ENCODE measurements at regions not wholly inside any gene's neighbourhood (a gene's known extent, or its start where the extent isn't known, plus 50 kb on each side); places are given as distances from the start of the nearest gene placed in this dataset.

DNA sequence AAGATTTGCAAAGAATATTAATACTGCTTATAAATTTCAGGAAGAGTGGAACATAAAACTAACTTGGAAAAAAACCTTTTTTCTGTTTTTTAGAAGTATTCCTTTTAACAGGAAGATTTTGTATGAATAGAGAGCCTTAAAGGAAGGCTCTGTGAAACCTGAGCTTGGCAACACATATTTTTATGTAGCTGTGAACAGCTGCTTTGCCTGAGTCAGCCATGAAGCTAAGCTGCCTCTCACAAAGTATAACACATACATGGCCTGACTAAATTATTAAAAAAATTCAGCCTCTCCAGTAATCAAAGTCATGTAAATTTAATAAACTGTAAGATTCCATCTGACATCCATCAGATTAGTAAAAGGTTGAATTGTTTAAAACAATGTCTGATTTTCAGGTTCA, 547.5 kb downstream of the ELAVL2 start:
- dilution Hi-C loops (cut with HindIII; ENCODE audit: low sequenced_read_pairs, unreplicated experiment): no loop called here
- Histone ChIP-seq H3K4me1 (ENCODE audit: control insufficient read depth, insufficient read depth, low read length) (no peaks in the 10 kb centered on the region), H3K4me2 (ENCODE audit: low read depth, low read length) (no peak overlapping the region), H3K27ac (ENCODE audit: insufficient read depth, low read length) (no peak overlapping the region), H3K9ac (ENCODE audit: low read depth, low read length) (no peak overlapping the region), H2AK5ac (ENCODE audit: low read depth, low read length) (no peak overlapping the region), H3K56ac (ENCODE audit: extremely low read depth, insufficient read depth, low read length) (no peak overlapping the region), H3K23ac (ENCODE audit: low read depth, low read length) (no peak overlapping the region), H2BK120ac (ENCODE audit: low read depth, low read length) (no peak overlapping the region), H2AK9ac (replicated peaks; ENCODE audit: low read depth, low read length, poor library complexity) (no peak overlapping the region), H2BK5ac (ENCODE audit: low read depth, low read length, poor library complexity, severe bottlenecking) (no peak overlapping the region), H4K8ac (ENCODE audit: low read depth in 2 of 2, low read length in 2 of 2) (no peak overlapping the region), H3K9me1 (ENCODE audit: insufficient read depth, low read length) (no peaks in the 10 kb centered on the region), H3K36me3 (ENCODE audit: control insufficient read depth, insufficient read depth, low read length) (no peaks in the 10 kb centered on the region), H4K91ac (ENCODE audit: insufficient read depth, low read depth, low read length) (no peak overlapping the region), H3K18ac (ENCODE audit: low read depth, low read length) (no peak overlapping the region), H2BK15ac (ENCODE audit: low read depth, low read length) (no peak overlapping the region), H3K4me3 (ENCODE audit: insufficient read depth, low read depth, low read length) (no peak overlapping the region), H4K5ac (ENCODE audit: low read depth, low read length) (no peak overlapping the region), H2BK20ac (ENCODE audit: low read depth, low read length) (no peak overlapping the region), H3K79me1 (ENCODE audit: low read depth in 1 of 2, low read length in 2 of 2) (no peaks in the 10 kb centered on the region), H3K9me3 (ENCODE audit: control insufficient read depth, insufficient read depth, low read length) (no peaks in the 10 kb centered on the region; the same call in 1 of the 2 replicates), H4K20me1 (ENCODE audit: insufficient read depth, low read length) (no peaks in the 10 kb centered on the region), H3K4ac (ENCODE audit: low read depth, low read length) (no peak overlapping the region), H2AFZ (replicated peaks; ENCODE audit: low read length, poor library complexity) (no peak overlapping the region), H3K14ac (replicated peaks; ENCODE audit: low read depth, low read length) (no peak overlapping the region), H3K27me3 (ENCODE audit: control insufficient read depth, insufficient read depth, low read length) (no peaks in the 10 kb centered on the region)
- intact Hi-C loops (cut with micrococcal nuclease): no loop called here
- ChIA-PET POLR2A (ENCODE audit: unreplicated experiment) (no interaction called here), CTCF (no interaction called here)
- BruUV-seq (replicated peaks): no TSS peak
- no peak for TF ChIP-seq RFX5 (IDR thresholded peaks at IDR 0.05; ENCODE audit: low read depth, low read length)
- TF ChIP-seq, protein P1, sequence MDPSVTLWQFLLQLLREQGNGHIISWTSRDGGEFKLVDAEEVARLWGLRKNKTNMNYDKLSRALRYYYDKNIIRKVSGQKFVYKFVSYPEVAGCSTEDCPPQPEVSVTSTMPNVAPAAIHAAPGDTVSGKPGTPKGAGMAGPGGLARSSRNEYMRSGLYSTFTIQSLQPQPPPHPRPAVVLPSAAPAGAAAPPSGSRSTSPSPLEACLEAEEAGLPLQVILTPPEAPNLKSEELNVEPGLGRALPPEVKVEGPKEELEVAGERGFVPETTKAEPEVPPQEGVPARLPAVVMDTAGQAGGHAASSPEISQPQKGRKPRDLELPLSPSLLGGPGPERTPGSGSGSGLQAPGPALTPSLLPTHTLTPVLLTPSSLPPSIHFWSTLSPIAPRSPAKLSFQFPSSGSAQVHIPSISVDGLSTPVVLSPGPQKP (IDR thresholded peaks at IDR 0.05; ENCODE audit: borderline replicate concordance, low read depth, low read length): no peak
- TF ChIP-seq FOS (IDR thresholded peaks at IDR 0.05; ENCODE audit: low read depth, low read length): no peak
- no peak for TF ChIP-seq CEBPB (IDR thresholded peaks at IDR 0.05; ENCODE audit: low read depth, low read length)
- no peak for TF ChIP-seq MAZ (IDR thresholded peaks at IDR 0.05; ENCODE audit: borderline replicate concordance, low read depth, low read length)
- TF ChIP-seq POLR2A (IDR thresholded peaks at IDR 0.05; ENCODE audit: low read depth, low read length): no peak
- no peak for TF ChIP-seq CHD1 (IDR thresholded peaks at IDR 0.05; ENCODE audit: low read depth, low read length)
- TF ChIP-seq NFE2L2 (IDR thresholded peaks at IDR 0.05; ENCODE audit: low read depth, low read length): no peak
- no peak for TF ChIP-seq RCOR1 (IDR thresholded peaks at IDR 0.05; ENCODE audit: insufficient replicate concordance, low read length)
- no peak for TF ChIP-seq MXI1 (IDR thresholded peaks at IDR 0.05; ENCODE audit: borderline replicate concordance, low read depth, low read length)
- TF ChIP-seq, protein P2, sequence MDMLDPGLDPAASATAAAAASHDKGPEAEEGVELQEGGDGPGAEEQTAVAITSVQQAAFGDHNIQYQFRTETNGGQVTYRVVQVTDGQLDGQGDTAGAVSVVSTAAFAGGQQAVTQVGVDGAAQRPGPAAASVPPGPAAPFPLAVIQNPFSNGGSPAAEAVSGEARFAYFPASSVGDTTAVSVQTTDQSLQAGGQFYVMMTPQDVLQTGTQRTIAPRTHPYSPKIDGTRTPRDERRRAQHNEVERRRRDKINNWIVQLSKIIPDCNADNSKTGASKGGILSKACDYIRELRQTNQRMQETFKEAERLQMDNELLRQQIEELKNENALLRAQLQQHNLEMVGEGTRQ (IDR thresholded peaks at IDR 0.05; ENCODE audit: low read depth, low read length): no peak
- TF ChIP-seq SMC3 (IDR thresholded peaks at IDR 0.05; ENCODE audit: low read depth, low read length): no peak
- TF ChIP-seq MAFK (IDR thresholded peaks at IDR 0.05; ENCODE audit: low read depth, low read length): no peak
- TF ChIP-seq, protein P3, sequence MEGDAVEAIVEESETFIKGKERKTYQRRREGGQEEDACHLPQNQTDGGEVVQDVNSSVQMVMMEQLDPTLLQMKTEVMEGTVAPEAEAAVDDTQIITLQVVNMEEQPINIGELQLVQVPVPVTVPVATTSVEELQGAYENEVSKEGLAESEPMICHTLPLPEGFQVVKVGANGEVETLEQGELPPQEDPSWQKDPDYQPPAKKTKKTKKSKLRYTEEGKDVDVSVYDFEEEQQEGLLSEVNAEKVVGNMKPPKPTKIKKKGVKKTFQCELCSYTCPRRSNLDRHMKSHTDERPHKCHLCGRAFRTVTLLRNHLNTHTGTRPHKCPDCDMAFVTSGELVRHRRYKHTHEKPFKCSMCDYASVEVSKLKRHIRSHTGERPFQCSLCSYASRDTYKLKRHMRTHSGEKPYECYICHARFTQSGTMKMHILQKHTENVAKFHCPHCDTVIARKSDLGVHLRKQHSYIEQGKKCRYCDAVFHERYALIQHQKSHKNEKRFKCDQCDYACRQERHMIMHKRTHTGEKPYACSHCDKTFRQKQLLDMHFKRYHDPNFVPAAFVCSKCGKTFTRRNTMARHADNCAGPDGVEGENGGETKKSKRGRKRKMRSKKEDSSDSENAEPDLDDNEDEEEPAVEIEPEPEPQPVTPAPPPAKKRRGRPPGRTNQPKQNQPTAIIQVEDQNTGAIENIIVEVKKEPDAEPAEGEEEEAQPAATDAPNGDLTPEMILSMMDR (conservative IDR thresholded peaks at IDR 0.05; ENCODE audit: low read depth, low read length): no peak
- no peak for TF ChIP-seq RAD21 (IDR thresholded peaks at IDR 0.05; ENCODE audit: low read length)
- TF ChIP-seq BHLHE40 (IDR thresholded peaks at IDR 0.05; ENCODE audit: low read depth, low read length): no peak
- DNase-seq (no peak), ATAC-seq (ENCODE audit: low read depth) (no peak)
- in situ Hi-C loops (cut with MboI; ENCODE audit: low sequenced_read_pairs): no loop called here

Data from IMR-90 (cell line).